ENCODE measurements at regions not wholly inside any gene's neighbourhood (a gene's known extent, or its start where the extent isn't known, plus 50 kb on each side); places are given as distances from the start of the nearest gene placed in this dataset.
"Not testable (repeated sequence)": the region's sequence is repeated elsewhere in the genome, so short reads cannot be mapped to it uniquely, and the experiment has no call there.

DNA sequence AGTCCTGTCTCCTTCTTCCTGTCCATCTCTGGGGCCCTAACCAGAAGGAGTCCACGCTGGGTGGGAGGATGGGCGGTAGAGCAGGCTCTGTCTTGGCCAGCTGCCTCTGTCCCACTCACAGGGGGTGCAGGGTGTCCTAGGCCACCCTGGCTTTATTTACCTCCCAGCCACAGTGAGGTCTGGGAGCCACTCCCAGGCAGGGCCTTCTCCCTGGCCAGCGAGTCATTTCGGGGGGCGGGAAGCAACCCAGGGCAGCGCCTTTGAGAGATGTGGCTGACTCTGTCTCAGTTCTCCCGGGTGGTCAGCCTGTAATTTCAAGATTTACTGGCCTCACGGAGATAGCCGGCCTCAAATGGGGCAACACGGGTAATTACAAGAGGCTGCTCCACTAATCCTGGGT is 67.4 kb upstream of the PTCH1 start:
- no peak for DNase-seq (ENCODE audit: low read depth in 2 of 2)

DNA sequence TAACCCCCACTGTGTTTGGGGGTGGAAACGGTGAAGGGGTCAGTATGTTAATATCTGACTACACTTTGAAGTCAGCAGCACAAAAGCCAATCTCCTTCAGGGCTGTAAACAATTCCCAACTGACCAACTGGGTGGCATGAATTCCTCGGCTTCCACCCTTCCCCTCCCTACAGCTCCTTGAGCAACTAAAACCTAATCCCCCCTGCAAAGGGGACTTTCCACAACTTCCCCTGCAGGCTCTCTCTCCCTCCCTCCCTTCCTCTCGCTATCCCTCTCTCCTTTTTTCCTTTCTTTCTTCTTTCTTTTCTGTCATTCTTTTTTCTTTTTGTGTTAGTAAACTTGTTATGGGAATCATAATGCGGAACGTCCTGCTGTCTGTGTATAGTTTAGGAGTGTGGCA is 65.1 kb upstream of the PTCH1 start:
- no peak for DNase-seq (ENCODE audit: low read depth in 2 of 2)

DNA sequence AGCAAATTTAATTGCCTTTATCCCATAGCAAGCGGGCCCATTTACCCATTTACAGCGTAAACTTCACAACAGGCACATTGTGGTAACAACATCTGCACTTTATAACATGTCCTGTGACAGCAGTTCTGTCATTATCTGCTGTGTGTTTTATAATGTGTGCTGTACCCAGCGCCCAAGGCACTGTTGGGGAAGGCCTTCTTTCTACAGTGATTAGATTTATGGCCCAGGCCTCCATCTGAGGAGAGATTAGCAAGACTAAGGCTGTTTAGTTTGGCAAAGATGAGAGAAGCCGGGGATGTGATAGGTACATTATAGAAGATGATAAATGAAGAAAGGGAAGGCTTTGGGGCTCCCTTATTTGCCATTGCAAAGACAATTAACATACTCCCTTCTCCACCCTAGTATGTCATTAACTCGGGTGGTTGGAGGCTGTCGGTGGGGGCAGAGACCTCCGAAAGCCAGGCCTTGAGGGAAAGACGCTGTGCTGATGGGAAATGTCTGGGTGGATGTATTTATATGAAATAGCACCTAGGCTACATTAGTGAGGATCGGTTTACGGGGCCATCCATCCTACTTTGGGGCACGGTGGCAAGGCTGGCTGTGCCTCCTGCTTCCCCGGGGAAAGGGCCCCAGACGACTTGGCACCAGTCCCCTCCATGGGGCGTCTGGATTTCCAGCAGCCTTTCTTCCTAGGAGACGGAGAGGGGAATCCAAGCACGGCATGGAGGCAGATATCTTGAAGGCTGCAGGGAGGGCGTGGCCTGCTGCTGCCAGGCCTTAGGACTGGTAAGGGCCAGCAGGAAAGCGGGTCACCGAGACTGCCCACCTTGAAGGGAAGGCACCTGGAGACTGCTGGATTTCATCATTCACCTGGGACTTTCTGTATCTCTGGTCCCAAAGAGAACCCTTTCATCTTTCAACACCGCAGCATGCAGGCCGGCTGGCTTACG is 64.3 kb upstream of the PTCH1 start:
- no peak for DNase-seq (ENCODE audit: low read depth in 2 of 2)

DNA sequence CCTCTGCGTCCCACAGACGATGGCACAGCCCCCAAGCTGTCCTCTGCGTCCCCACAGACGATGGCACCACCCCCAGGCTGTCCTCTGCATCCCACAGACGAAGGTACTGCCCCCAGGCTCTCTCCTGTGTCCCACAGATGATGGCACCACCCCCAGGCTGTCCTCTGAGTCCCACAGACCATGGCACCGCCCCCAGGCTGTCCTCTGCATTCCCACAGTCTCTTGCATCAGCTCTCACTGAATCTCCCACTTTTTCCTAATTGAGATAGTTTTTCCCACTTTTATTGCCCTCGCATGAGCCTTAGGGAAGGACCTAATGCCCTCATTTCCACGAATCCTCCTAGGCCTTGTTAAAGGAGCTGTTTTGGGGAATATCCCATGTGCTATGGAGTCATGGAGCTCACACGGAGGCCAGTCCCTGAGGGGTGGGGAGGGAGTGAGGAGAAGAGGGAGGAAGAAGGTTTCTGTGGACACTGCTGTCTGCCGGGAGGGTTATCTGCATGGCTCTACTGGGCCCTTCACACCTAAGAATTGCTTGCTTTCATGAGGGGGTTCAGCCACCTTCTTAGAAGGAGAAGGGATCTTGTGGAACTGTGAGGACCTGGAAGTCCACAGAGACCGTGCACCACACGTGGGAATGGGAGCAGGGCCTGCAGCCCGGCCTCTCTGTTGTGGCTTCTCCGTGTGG is 58.2 kb upstream of the PTCH1 start:
- no peak for DNase-seq (ENCODE audit: low read depth in 2 of 2)

DNA sequence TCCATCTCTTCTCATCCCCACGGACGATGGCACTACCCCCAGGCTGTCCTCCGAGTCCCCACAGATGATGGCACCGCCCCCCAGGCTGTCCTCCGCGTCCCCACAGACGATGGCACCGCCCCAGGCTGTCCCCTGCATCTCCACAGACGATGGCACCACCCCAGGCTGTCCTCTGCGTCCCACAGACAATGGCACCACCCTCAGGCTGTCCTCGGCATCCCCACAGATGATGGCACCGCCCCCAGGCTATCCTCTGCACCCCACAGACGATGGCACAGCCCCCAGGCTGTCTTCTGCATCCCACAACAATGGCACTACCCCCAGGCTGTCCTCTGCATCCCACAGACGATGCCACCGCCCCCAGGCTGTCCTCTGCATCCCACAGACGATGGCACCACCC is 57.4 kb upstream of the PTCH1 start:
- no peak for DNase-seq (ENCODE audit: low read depth in 2 of 2)

DNA sequence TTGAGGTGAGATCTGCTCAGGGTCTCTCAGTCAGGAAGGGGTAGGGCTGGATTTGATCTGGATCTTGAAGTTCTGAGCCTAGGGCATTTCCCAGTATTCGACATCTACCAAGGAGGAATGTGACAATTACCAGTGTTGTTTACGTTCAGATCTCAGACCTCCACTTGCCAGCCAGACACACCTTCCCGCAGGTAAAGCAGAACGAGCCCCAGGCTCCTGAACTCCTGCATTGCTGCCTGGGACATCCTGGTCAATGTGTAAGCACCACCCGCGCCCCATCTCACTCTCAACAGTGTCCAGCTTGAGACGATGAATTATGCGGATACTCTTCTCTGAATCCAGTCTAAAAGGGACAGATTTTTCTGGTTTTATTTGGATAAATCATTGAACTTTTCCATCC is 56.7 kb upstream of the PTCH1 start:
- DNase-seq (ENCODE audit: low read depth in 2 of 2) = no peak

DNA sequence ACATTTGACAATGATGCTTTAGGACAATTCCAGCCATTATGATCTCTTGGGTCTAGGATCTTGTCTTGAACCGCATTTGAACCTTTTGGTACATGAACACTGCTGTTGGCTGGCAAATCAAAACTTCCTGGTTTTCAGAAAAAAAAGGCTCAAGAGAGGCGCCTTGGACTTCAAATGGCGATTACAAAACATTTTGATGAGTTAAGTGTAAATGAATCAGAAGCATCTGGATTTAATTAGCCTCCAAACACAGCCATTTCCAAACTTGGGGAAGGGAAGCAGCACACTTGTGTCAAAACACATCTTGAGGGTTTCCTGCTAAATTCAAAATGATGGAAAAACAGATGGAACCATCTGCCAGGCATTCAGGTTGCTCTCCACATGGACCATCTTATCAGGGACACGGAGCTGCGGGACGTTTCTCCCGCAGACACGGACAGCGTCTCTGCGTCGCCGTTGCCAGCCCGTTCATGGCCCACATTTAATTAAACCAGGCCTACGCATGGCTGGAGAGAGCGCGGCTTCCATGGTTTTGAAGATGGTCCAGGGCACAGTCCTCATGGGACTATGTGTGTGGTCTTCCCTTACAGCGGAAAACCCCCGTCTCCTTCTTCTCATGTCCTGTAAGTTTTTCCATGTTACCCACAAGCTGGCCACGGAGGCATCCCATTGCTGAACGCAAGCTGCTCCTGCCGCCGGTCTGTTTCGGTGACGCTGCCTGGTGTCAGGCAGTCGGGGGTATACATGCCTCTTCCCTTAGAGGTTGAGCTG is 55.8 kb upstream of the PTCH1 start:
- no peak for DNase-seq (ENCODE audit: low read depth in 2 of 2)

DNA sequence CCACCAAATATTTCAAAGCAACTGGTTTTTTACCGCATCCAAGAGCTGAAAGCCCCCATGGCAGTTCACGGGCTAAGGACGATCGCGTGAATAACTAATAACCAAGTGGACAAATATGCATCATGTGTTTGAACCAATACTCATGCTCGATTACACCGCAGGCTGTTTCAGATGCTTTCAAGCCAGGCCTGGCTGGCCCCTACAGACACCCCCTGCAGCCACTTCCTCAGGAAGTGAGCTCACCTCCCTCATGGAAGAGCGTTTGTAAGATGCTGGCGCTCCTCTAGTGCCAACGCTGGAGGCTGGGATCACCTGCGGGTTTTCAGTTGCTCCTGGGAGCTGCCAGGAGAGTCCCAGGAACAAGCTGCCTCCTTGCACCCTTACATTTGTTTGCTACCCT is 53.9 kb upstream of the PTCH1 start:
- no peak for DNase-seq (ENCODE audit: low read depth in 2 of 2)

DNA sequence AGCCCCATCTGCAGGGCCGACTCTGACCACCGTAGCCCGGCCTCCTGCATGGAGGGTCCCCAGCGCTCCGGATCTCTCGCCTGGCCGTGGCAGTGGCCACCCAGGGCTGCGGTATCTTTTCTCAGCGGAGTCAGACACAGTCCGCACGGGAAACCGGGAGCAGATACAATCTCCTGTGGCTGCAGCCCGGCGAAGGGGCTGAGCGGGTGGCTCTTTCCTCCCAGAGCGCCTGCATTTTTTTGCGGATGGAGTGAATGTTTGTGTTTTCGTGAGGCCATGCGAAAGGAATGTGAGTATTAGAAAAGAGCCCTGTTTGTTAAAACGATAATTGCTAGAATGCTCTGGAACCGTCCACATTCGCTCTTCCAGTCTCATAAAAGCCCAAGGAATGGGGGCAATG is 53.4 kb upstream of the PTCH1 start:
- DNase-seq (ENCODE audit: low read depth in 2 of 2) = no peak

DNA sequence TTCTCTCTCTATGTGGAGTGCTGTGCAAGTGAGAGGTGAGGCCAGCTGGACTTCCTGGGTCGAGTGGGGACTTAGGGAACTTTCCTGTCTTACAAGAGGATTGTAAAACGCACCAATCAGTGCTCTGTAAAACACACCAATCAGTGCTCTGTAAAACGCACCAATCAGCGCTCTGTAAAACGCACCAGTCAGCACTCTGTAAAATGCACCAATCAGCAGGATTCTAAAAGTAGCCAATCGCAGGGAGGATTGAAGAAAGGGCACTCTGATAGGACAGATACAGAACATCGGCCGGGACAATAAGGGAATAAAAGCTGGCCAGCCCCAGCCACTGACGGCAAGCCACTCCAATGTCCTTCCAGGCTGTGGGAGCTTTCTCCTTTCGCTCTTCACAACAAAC is 52.0 kb upstream of the PTCH1 start:
- not testable (repeated sequence) for DNase-seq (ENCODE audit: low read depth in 2 of 2)
